Heart left ventricle (tissue), 13 donors: ENCODE measurements at regions not wholly inside any gene's neighbourhood (a gene's known extent, or its start where the extent isn't known, plus 50 kb on each side); places are given as distances from the start of the nearest gene placed in this dataset.

Experiments used
- POLR2A ChIP-seq, 2 donors: fragments of 450-650 bp; IDR thresholded peaks; one replicate each; pipeline ENCODE4 v1.6.1; 2017; ENCODE audit warnings: antibody characterized with exemption in 2 of 2, mild to moderate bottlenecking in 2 of 2, moderate library complexity in 2 of 2
- TF ChIP-seq, protein P1 (sequence below), 12 donors: fragments of 200-600 bp; sonication (generic) in 4 of 12; IDR thresholded peaks; one replicate each; pipeline versions ENCODE4 v1.5.0 to v1.8.0; 2018 to 2022; ENCODE audit warnings: antibody characterized with exemption in 12 of 12, mild to moderate bottlenecking in 5 of 12
- donor health status: ischemic (EF 13 %, LVEDD 7.1; RV severe dilation, severe dysfunction).
- donor health status: DM: no; HTN: yes; CAD: no.
- donor health status: DM: no; HTN: no; CAD: no.
- donor health status: ischemic (EF 25% LVEDD 6.9; RV normal size, moderate dysfunction).
- donor health status: ischemic (EF 25% LVEDD 5.7; RV mildly dilated, moderate dysfunction).
- donor health status: ischemic (EF 35%, LVEDD 5.7; RV mildly dilated, moderate dysfunction).
- donor health status: nonischemic (EF 11% LVEDD 7.7; RV severe dilation, severe dysfunction).
- donor health status: DM: yes; HTN: yes; CAD: no.
- donor health status: PGD.
- donor health status: ischemic (EF 29% LVEDD 5.4; RV normal size, mild dysfunction).
- donor health status: nonischemic (EF 23%, LVEDD 6.1; RV moderate dilation, normal function).

DNA sequence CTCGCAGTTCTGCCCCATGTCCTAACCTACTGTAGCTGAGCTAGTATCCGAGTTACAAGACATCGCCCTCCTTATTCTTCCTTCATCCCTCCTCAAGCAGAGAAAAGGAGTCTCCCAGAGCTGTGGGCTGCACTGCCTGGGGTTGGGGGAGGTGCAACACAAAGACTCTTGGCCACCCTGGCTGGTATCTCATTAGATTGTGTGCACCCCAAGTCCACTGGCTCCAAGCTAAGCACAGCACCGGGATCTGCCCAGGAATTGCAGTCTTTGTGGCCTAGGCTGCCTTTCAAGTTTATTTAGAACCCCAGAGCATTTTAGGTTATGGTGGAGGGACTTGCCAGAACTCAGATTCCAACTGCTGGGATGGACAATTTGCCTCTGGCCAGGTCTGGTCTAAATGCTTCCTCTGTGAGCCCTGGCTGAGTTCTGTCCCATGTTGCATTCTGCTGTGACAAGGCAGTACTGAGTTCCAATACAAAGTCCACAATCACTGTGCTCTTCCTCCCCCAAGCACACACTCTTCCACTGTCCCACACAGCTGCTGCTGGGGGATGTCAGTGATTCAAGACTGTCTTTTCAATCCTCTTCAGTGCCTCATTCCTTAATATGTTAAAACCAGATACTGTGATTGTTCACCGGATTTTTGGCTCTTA lies 169.6 kb upstream of the CLEC14A start:
- TF ChIP-seq, protein P1, sequence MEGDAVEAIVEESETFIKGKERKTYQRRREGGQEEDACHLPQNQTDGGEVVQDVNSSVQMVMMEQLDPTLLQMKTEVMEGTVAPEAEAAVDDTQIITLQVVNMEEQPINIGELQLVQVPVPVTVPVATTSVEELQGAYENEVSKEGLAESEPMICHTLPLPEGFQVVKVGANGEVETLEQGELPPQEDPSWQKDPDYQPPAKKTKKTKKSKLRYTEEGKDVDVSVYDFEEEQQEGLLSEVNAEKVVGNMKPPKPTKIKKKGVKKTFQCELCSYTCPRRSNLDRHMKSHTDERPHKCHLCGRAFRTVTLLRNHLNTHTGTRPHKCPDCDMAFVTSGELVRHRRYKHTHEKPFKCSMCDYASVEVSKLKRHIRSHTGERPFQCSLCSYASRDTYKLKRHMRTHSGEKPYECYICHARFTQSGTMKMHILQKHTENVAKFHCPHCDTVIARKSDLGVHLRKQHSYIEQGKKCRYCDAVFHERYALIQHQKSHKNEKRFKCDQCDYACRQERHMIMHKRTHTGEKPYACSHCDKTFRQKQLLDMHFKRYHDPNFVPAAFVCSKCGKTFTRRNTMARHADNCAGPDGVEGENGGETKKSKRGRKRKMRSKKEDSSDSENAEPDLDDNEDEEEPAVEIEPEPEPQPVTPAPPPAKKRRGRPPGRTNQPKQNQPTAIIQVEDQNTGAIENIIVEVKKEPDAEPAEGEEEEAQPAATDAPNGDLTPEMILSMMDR (IDR thresholded peaks at IDR 0.05) = no peak
- no peak for TF ChIP-seq POLR2A (IDR thresholded peaks at IDR 0.05)
